GM23248 (cell line): ENCODE measurements at regions not wholly inside any gene's neighbourhood (a gene's known extent, or its start where the extent isn't known, plus 50 kb on each side); places are given as distances from the start of the nearest gene placed in this dataset.

Experiments
- DNase-seq: peaks from one replicate; pipeline ENCODE4 v3.0.0-alpha.2; 2015
- H2AFZ ChIP-seq: fragments of 200-600 bp; sonication (generic); 2 replicates; pipeline ENCODE4 v1.6.1; 2016; ENCODE audit warnings: antibody characterized with exemption
- H3F3A ChIP-seq: fragments of 200-600 bp; sonication (generic); 2 replicates; pipeline ENCODE4 v1.6.1; 2016; ENCODE audit warnings: mild to moderate bottlenecking, antibody characterized with exemption, mixed run types; ENCODE audit not compliant: insufficient read depth
- H3K27ac ChIP-seq: fragments of 200-600 bp; sonication (generic); 2 replicates; pipeline ENCODE4 v1.5.1; 2016; ENCODE audit warnings: mild to moderate bottlenecking
- H3K27me3 ChIP-seq: fragments of 200-600 bp; sonication (generic); replicated peaks from 2 replicates; pipeline ENCODE4 v1.6.1; 2016; ENCODE audit warnings: mild to moderate bottlenecking; ENCODE audit not compliant: insufficient read depth
- H3K36me3 ChIP-seq: fragments of 200-600 bp; sonication (generic); 2 replicates; pipeline ENCODE4 v1.6.1; 2016; ENCODE audit warnings: low read depth, mild to moderate bottlenecking
- H3K4me1 ChIP-seq: fragments of 200-600 bp; sonication (generic); 2 replicates; pipeline ENCODE4 v1.6.1; 2016; ENCODE audit warnings: mild to moderate bottlenecking; ENCODE audit not compliant: insufficient read depth
- H3K4me2 ChIP-seq: fragments of 200-600 bp; sonication (generic); one replicate; pipeline ENCODE4 v1.6.1; 2016; ENCODE audit warnings: mild to moderate bottlenecking; ENCODE audit not compliant: unreplicated experiment
- H3K4me3 ChIP-seq: fragments of 200-600 bp; sonication (generic); 2 replicates; pipeline ENCODE4 v1.5.1; 2016; ENCODE audit warnings: mild to moderate bottlenecking
- H3K79me2 ChIP-seq: fragments of 200-600 bp; sonication (generic); 2 replicates; pipeline ENCODE4 v1.6.1; 2016; ENCODE audit warnings: mild to moderate bottlenecking; ENCODE audit not compliant: insufficient read depth
- H3K9ac ChIP-seq: fragments of 200-600 bp; sonication (generic); 2 replicates; pipeline ENCODE4 v1.6.1; 2016; ENCODE audit warnings: mild to moderate bottlenecking
- H3K9me2 ChIP-seq: fragments of 200-600 bp; sonication (generic); 2 replicates; pipeline ENCODE4 v1.6.1; 2016; ENCODE audit warnings: mixed run types, mild to moderate bottlenecking, moderate library complexity; ENCODE audit not compliant: insufficient read depth
- H3K9me3 ChIP-seq: fragments of 200-600 bp; sonication (generic); one replicate; pipeline ENCODE4 v1.6.1; 2017; ENCODE audit warnings: low read depth
- H4K20me1 ChIP-seq: fragments of 200-600 bp; sonication (generic); 2 replicates; pipeline ENCODE4 v1.6.0; 2016; ENCODE audit not compliant: insufficient read depth
- EZH2 ChIP-seq: fragments of 200-600 bp; sonication (generic); IDR thresholded peaks from 2 replicates; pipeline ENCODE4 v1.6.1; 2018; ENCODE audit warnings: antibody characterized with exemption, mild to moderate bottlenecking; ENCODE audit not compliant: insufficient read depth, poor library complexity, severe bottlenecking
- EZH2phosphoT487 ChIP-seq: fragments of 200-600 bp; sonication (generic); IDR thresholded peaks from 2 replicates; pipeline ENCODE4 v1.6.1; 2018; ENCODE audit warnings: antibody characterized with exemption, moderate library complexity, mild to moderate bottlenecking, low read depth; ENCODE audit not compliant: insufficient read depth
- WGBS, 2 experiments: methylation state at CpG; one replicate each; pipeline ENCODE4 v1.1.6; 2015 to 2017; ENCODE audit warnings: low lambda C conversion rate in 2 of 2, low coverage in 1 of 2; ENCODE audit errors: missing lambda C conversion rate in 2 of 2; 5-methylcytosine and 5-hydroxymethylcytosine counted together
- in situ Hi-C: fragments of 300-500 bp; cut with MboI; formaldehyde crosslinking; loops from 2 replicates; pipeline ENCODE4 v1.15.0; 2020

- Histone ChIP-seq H2AFZ (no peak overlapping the region), H3K4me3 (no peak overlapping the region), H3K9ac (no peak overlapping the region), H3K9me2 (no peaks in the 10 kb centered on the region), H3K4me2 (no peak overlapping the region), H3K4me1 (no peaks in the 10 kb centered on the region), H3K79me2 (no peaks in the 10 kb centered on the region), H4K20me1 (no peaks in the 10 kb centered on the region), H3K27ac (no peak overlapping the region), H3K9me3 (no peaks in the 10 kb centered on the region), H3K27me3 (no peaks in the 10 kb centered on the region), H3F3A (no peaks in the 10 kb centered on the region), H3K36me3 (no peaks in the 10 kb centered on the region)
- WGBS, 2 experiments: 88 to 90% methylated on average over 2 of the region's 2 CpGs
- in situ Hi-C loops: no loop called here
- no peak for TF ChIP-seq EZH2
- no peak for TF ChIP-seq EZH2phosphoT487
- DNase-seq: no peak
Observed at GRCh38 chr4:112876316-112876715, 173.1 kb upstream of the ANK2 start.

- peak overlapping the region; percentile 45 for H3K4me3 ChIP-seq
- H4K20me1 ChIP-seq: no peaks in the 10 kb centered on the region
- in situ Hi-C loops: no loop called here
- peak overlapping the region; percentile 73 for H2AFZ ChIP-seq
- peak; percentile 25 for DNase-seq
- peak overlapping the region; percentile 54 for H3K4me2 ChIP-seq
- H3K4me1 ChIP-seq: no peaks in the 10 kb centered on the region
- no peaks in the 10 kb centered on the region for H3K27me3 ChIP-seq
- H3K79me2 ChIP-seq: no peaks in the 10 kb centered on the region
- H3K9me2 ChIP-seq: no peaks in the 10 kb centered on the region
- H3K27ac ChIP-seq: no peak overlapping the region
- 43 to 48% methylated on average over 12 of the region's 12 CpGs for WGBS, 2 experiments
- TF ChIP-seq EZH2phosphoT487 (no peak), EZH2 (no peak)
- H3F3A ChIP-seq: no peaks in the 10 kb centered on the region
- H3K9ac ChIP-seq: peak overlapping the region; percentile 11; the same call in 1 of the 2 replicates
- H3K36me3 ChIP-seq: no peaks in the 10 kb centered on the region
- H3K9me3 ChIP-seq: no peaks in the 10 kb centered on the region
Observed at GRCh38 chr4:112881842-112882241, 167.6 kb upstream of the ANK2 start.

GRCh38 chr4:112882286-112882685 lies 167.2 kb upstream of the ANK2 start:
- in situ Hi-C loops: no loop called here
- no peaks in the 10 kb centered on the region for H3K27me3 ChIP-seq
- H4K20me1 ChIP-seq: no peaks in the 10 kb centered on the region
- H3K4me2 ChIP-seq: peak overlapping the region; percentile 54
- no peaks in the 10 kb centered on the region for H3K36me3 ChIP-seq
- H3F3A ChIP-seq: no peaks in the 10 kb centered on the region
- no peaks in the 10 kb centered on the region for H3K79me2 ChIP-seq
- no peak for TF ChIP-seq EZH2phosphoT487
- no peak for TF ChIP-seq EZH2
- no peak overlapping the region for H3K27ac ChIP-seq
- DNase-seq: peak; percentile 14
- peak overlapping the region; percentile 73 for H2AFZ ChIP-seq
- H3K9me3 ChIP-seq: no peaks in the 10 kb centered on the region
- peak overlapping the region; percentile 11; the same call in 1 of the 2 replicates for H3K9ac ChIP-seq
- no peaks in the 10 kb centered on the region for H3K9me2 ChIP-seq
- WGBS, 2 experiments: 21 to 22% methylated on average over 4 of the region's 4 CpGs
- peak overlapping the region; percentile 45 for H3K4me3 ChIP-seq
- no peaks in the 10 kb centered on the region for H3K4me1 ChIP-seq

- H3K27me3 ChIP-seq: no peaks in the 10 kb centered on the region
- H3K9ac ChIP-seq: no peak overlapping the region
- no peak for DNase-seq
- H2AFZ ChIP-seq: no peak overlapping the region
- no peaks in the 10 kb centered on the region for H3K79me2 ChIP-seq
- no peak overlapping the region for H3K27ac ChIP-seq
- no peaks in the 10 kb centered on the region for H3K36me3 ChIP-seq
- no peak overlapping the region for H3K4me2 ChIP-seq
- no peak overlapping the region for H3K4me3 ChIP-seq
- peaks cover 9% of the 10 kb centered on the region for H3K4me1 ChIP-seq
- H3K9me2 ChIP-seq: no peaks in the 10 kb centered on the region
- in situ Hi-C loops: no loop called here
- no peaks in the 10 kb centered on the region for H3K9me3 ChIP-seq
- H4K20me1 ChIP-seq: no peaks in the 10 kb centered on the region
- 20 to 36% methylated on average over 1 of the region's 1 CpG for WGBS, 2 experiments
- peaks cover 8% of the 10 kb centered on the region for H3F3A ChIP-seq
- TF ChIP-seq EZH2 (no peak), EZH2phosphoT487 (no peak)
Observed at GRCh38 chr4:112884406-112884805, 165.0 kb upstream of the ANK2 start.

GRCh38 chr4:112885897-112886296 lies 163.6 kb upstream of the ANK2 start:
- in situ Hi-C loops: no loop called here
- 13 to 35% methylated on average over 2 of the region's 2 CpGs for WGBS, 2 experiments
- no peak for DNase-seq

More at GRCh38 chr4:112885897-112886296, 163.6 kb upstream of the ANK2 start:
- Histone ChIP-seq H3K79me2 (no peaks in the 10 kb centered on the region), H3K9ac (no peak overlapping the region), H3K4me1 (peaks cover 15% of the 10 kb centered on the region), H3K27ac (no peak overlapping the region), H3K4me3 (no peak overlapping the region), H3K4me2 (no peak overlapping the region), H3K9me3 (no peaks in the 10 kb centered on the region), H4K20me1 (no peaks in the 10 kb centered on the region), H3K27me3 (no peaks in the 10 kb centered on the region), H3K9me2 (no peaks in the 10 kb centered on the region), H3K36me3 (no peaks in the 10 kb centered on the region), H2AFZ (no peak overlapping the region), H3F3A (peaks cover 18% of the 10 kb centered on the region)
- TF ChIP-seq EZH2 (no peak), EZH2phosphoT487 (no peak)
